Epithelial cell of proximal tubule (primary cell): ENCODE measurements at regions not wholly inside any gene's neighbourhood (a gene's known extent, or its start where the extent isn't known, plus 50 kb on each side); places are given as distances from the start of the nearest gene placed in this dataset.
A peak's percentile ranks its signal among the peaks of the same experiment; 100 is the strongest.
"Not testable (repeated sequence)": the region's sequence is repeated elsewhere in the genome, so short reads cannot be mapped to it uniquely, and the experiment has no call there.

ENCODE experiments used
- DNase-seq: peaks from one replicate; pipeline ENCODE4 v3.0.0-alpha.2; 2011; ENCODE audit warnings: low read depth
- H3K4me3 ChIP-seq: 2 replicates; pipeline ENCODE4 v1.5.1; 2011; ENCODE audit warnings: low read depth, mild to moderate bottlenecking, low read length
- CTCF ChIP-seq: conservative IDR thresholded peaks from 2 replicates; pipeline ENCODE4 v1.5.1; 2012; ENCODE audit warnings: low read depth, mild to moderate bottlenecking, low read length

GRCh38 chr3:81823086-81823485 lies 61.6 kb upstream of the GBE1 start:
- TF ChIP-seq CTCF: no peak
- no peak for DNase-seq
- no peak overlapping the region for H3K4me3 ChIP-seq

GRCh38 chr3:81816473-81817250 lies 55.2 kb upstream of the GBE1 start:
- peak; percentile 80 for DNase-seq
- TF ChIP-seq CTCF: no peak
- H3K4me3 ChIP-seq: peak overlapping the region; percentile 12

GRCh38 chr3:81812098-81812497 lies 50.7 kb upstream of the GBE1 start:
- H3K4me3 ChIP-seq, DNase-seq: not testable (repeated sequence)
